ENCODE measurements at regions not wholly inside any gene's neighbourhood (a gene's known extent, or its start where the extent isn't known, plus 50 kb on each side); places are given as distances from the start of the nearest gene placed in this dataset.

- DNase-seq (ENCODE audit: low spot score), result no peak
- Mint-ChIP-seq H3K27me3 (ENCODE audit: low read depth) (no peaks in the 10 kb centered on the region), H3K36me3 (ENCODE audit: low read depth) (no peaks in the 10 kb centered on the region), H3K27ac (ENCODE audit: unreplicated experiment) (no peak overlapping the region), H3K4me3 (ENCODE audit: unreplicated experiment) (no peak overlapping the region), H3K9me3 (ENCODE audit: low read depth) (no peaks in the 10 kb centered on the region), H3K4me1 (ENCODE audit: low read depth) (peaks cover 12% of the 10 kb centered on the region)
- no peak for TF ChIP-seq CTCF (IDR thresholded peaks at IDR 0.05)
These were observed 717.3 kb downstream of the DIAPH3 start for GRCh38 chr13:59446391-59446790.

- Mint-ChIP-seq H3K27ac (ENCODE audit: unreplicated experiment) (no peak overlapping the region), H3K4me3 (ENCODE audit: unreplicated experiment) (no peak overlapping the region), H3K9me3 (ENCODE audit: low read depth) (no peaks in the 10 kb centered on the region), H3K27me3 (ENCODE audit: low read depth) (no peaks in the 10 kb centered on the region), H3K4me1 (ENCODE audit: low read depth) (peaks cover 12% of the 10 kb centered on the region), H3K36me3 (ENCODE audit: low read depth) (no peaks in the 10 kb centered on the region)
- TF ChIP-seq CTCF (IDR thresholded peaks at IDR 0.05), result no peak
- no peak for DNase-seq (ENCODE audit: low spot score)
These were observed 716.7 kb downstream of the DIAPH3 start for GRCh38 chr13:59447031-59447430.

GRCh38 chr13:59447846-59448620 is 715.7 kb downstream of the DIAPH3 start:
- no peak for TF ChIP-seq CTCF (IDR thresholded peaks at IDR 0.05)
- Mint-ChIP-seq H3K4me1 (ENCODE audit: low read depth) (peaks cover 9% of the 10 kb centered on the region), H3K4me3 (ENCODE audit: unreplicated experiment) (no peak overlapping the region), H3K36me3 (ENCODE audit: low read depth) (no peaks in the 10 kb centered on the region), H3K27me3 (ENCODE audit: low read depth) (no peaks in the 10 kb centered on the region), H3K9me3 (ENCODE audit: low read depth) (no peaks in the 10 kb centered on the region), H3K27ac (ENCODE audit: unreplicated experiment) (no peak overlapping the region)
- no peak for DNase-seq (ENCODE audit: low spot score)

GRCh38 chr13:59449750-59450149 is 714.0 kb downstream of the DIAPH3 start:
- Mint-ChIP-seq H3K36me3 (ENCODE audit: low read depth) (no peaks in the 10 kb centered on the region), H3K4me1 (ENCODE audit: low read depth) (peaks cover 7% of the 10 kb centered on the region), H3K27ac (ENCODE audit: unreplicated experiment) (no peak overlapping the region), H3K27me3 (ENCODE audit: low read depth) (no peaks in the 10 kb centered on the region), H3K9me3 (ENCODE audit: low read depth) (no peaks in the 10 kb centered on the region), H3K4me3 (ENCODE audit: unreplicated experiment) (no peak overlapping the region)
- TF ChIP-seq CTCF (IDR thresholded peaks at IDR 0.05), result no peak
- no peak for DNase-seq (ENCODE audit: low spot score)

GRCh38 chr13:59450229-59450628 is 713.5 kb downstream of the DIAPH3 start:
- Mint-ChIP-seq H3K36me3 (ENCODE audit: low read depth) (no peaks in the 10 kb centered on the region), H3K9me3 (ENCODE audit: low read depth) (no peaks in the 10 kb centered on the region), H3K27ac (ENCODE audit: unreplicated experiment) (no peak overlapping the region), H3K4me3 (ENCODE audit: unreplicated experiment) (no peak overlapping the region), H3K4me1 (ENCODE audit: low read depth) (peaks cover 7% of the 10 kb centered on the region), H3K27me3 (ENCODE audit: low read depth) (no peaks in the 10 kb centered on the region)
- DNase-seq (ENCODE audit: low spot score), result no peak
- no peak for TF ChIP-seq CTCF (IDR thresholded peaks at IDR 0.05)
